ENCODE measurements at regions not wholly inside any gene's neighbourhood (a gene's known extent, or its start where the extent isn't known, plus 50 kb on each side); places are given as distances from the start of the nearest gene placed in this dataset.

DNA sequence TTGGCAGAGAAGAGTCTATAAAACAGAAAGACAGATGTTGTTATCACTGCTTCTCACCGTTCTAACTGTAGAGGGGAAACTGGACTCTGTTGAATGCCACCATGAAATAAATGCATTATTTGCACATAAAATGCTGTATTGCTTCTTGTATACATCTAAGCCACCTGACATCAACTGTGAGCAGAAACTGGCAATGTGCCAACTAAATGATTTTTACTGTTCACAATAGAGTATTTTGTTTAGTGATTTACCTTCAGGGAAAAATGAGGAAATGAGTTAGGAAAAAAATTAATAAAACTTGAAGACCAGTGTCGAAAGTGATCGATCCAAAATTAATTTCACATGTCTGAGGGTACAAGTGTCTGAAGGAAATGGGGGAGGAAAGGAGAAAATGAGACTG lies 65.9 kb upstream of the TNIP3 start:
- no peaks in the 10 kb centered on the region for H3K36me3 Mint-ChIP-seq (ENCODE audit: low read depth)
- peaks cover 38% of the 10 kb centered on the region for H3K4me1 Mint-ChIP-seq (ENCODE audit: low read depth)
- TF ChIP-seq, protein P1, sequence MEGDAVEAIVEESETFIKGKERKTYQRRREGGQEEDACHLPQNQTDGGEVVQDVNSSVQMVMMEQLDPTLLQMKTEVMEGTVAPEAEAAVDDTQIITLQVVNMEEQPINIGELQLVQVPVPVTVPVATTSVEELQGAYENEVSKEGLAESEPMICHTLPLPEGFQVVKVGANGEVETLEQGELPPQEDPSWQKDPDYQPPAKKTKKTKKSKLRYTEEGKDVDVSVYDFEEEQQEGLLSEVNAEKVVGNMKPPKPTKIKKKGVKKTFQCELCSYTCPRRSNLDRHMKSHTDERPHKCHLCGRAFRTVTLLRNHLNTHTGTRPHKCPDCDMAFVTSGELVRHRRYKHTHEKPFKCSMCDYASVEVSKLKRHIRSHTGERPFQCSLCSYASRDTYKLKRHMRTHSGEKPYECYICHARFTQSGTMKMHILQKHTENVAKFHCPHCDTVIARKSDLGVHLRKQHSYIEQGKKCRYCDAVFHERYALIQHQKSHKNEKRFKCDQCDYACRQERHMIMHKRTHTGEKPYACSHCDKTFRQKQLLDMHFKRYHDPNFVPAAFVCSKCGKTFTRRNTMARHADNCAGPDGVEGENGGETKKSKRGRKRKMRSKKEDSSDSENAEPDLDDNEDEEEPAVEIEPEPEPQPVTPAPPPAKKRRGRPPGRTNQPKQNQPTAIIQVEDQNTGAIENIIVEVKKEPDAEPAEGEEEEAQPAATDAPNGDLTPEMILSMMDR (IDR thresholded peaks at IDR 0.05) = no peak
- H3K27me3 Mint-ChIP-seq = no peaks in the 10 kb centered on the region
- H3K27ac Mint-ChIP-seq = no peak overlapping the region
- ChIA-PET POLR2A (no interaction called here), CTCF (interaction anchor here (1.7 kb wide), 1 partner anchor 10 kb away, joined by 5 read pairs; no protein-coding TSS in a partner anchor)
- DNase-seq (no peak), ATAC-seq (no peak)
- no peak overlapping the region for H3K4me3 Mint-ChIP-seq
- H3K9me3 Mint-ChIP-seq = peaks cover 5% of the 10 kb centered on the region
- intact Hi-C loops (cut with micrococcal nuclease) = loop anchor here (5.0 kb wide), 1 partner anchor 38 kb away; no protein-coding TSS in a partner anchor

DNA sequence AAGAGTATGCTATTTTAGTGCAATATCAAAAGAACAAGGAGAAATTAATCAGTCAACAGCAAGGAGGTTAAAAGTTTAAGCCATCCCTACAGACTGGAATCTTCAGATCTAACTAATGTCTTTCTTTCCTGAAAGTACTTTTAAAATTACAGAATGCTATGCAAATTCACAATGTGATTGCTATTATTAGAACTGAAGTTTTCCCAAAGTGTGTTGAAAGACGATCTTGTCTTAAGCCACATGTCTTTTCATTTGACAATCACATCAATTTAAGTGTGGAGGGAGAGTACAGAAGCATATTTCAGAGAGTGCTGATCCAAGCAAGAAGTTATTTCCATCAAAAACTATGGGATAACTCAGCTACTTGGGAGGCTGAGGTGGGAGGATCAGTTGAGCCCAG lies 64.7 kb upstream of the TNIP3 start:
- peaks cover 38% of the 10 kb centered on the region for H3K4me1 Mint-ChIP-seq (ENCODE audit: low read depth)
- TF ChIP-seq, protein P1 (IDR thresholded peaks at IDR 0.05) = no peak
- DNase-seq (no peak), ATAC-seq (no peak)
- intact Hi-C loops (cut with micrococcal nuclease) = loop anchor here (5.0 kb wide), 1 partner anchor 37 kb away; no protein-coding TSS in a partner anchor
- H3K9me3 Mint-ChIP-seq = peaks cover 5% of the 10 kb centered on the region
- no peaks in the 10 kb centered on the region for H3K27me3 Mint-ChIP-seq
- no peak overlapping the region for H3K4me3 Mint-ChIP-seq
- H3K36me3 Mint-ChIP-seq (ENCODE audit: low read depth) = no peaks in the 10 kb centered on the region
- POLR2A ChIA-PET = interaction anchor here (1.6 kb wide), 1 partner anchor 11 kb away, joined by 3 read pairs; no protein-coding TSS in a partner anchor
- H3K27ac Mint-ChIP-seq = no peak overlapping the region
- CTCF ChIA-PET = interaction anchor here (0.8 to 2.5 kb wide), 6 partner anchors 12 to 39 kb away, joined by 3 to 14 read pairs (median 6); no protein-coding TSS in a partner anchor

DNA sequence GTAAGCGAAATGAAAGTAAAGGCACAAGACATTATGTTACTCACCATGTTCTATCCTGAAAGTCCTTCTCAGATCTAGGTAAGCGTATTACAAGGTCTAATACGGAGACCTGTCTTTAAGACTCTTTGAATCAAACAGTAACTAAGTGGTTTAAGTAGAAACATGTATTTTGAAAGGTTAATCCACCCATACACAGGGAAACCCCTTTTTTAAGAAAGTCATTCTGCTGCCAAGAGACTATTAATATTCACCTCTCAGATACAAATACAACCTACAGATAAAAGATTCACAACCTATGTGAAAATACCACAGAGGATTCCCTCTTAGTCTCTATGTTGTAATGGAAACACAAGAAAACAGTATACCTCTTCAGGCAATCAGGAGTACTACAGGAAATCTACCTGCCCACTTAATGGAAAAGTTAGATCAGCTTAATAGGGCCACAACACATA lies 63.2 kb upstream of the TNIP3 start:
- ChIA-PET CTCF (interaction anchor here (0.6 to 2.5 kb wide), 9 partner anchors 14 to 81 kb away, joined by 3 to 14 read pairs (median 4); no protein-coding TSS in a partner anchor), POLR2A (no interaction called here)
- peaks cover 5% of the 10 kb centered on the region for H3K9me3 Mint-ChIP-seq
- DNase-seq (no peak), ATAC-seq (peak; percentile 93)
- no peaks in the 10 kb centered on the region for H3K27me3 Mint-ChIP-seq
- peak overlapping the region; percentile 58 for H3K4me3 Mint-ChIP-seq
- peak overlapping the region; percentile 83 for H3K27ac Mint-ChIP-seq
- H3K4me1 Mint-ChIP-seq (ENCODE audit: low read depth) = peaks cover 43% of the 10 kb centered on the region
- intact Hi-C loops (cut with micrococcal nuclease) = loop anchor here (5.0 kb wide), 1 partner anchor 35 kb away; no protein-coding TSS in a partner anchor
- TF ChIP-seq, protein P1 (IDR thresholded peaks at IDR 0.05) = peak; percentile 63
- no peaks in the 10 kb centered on the region for H3K36me3 Mint-ChIP-seq (ENCODE audit: low read depth)

DNA sequence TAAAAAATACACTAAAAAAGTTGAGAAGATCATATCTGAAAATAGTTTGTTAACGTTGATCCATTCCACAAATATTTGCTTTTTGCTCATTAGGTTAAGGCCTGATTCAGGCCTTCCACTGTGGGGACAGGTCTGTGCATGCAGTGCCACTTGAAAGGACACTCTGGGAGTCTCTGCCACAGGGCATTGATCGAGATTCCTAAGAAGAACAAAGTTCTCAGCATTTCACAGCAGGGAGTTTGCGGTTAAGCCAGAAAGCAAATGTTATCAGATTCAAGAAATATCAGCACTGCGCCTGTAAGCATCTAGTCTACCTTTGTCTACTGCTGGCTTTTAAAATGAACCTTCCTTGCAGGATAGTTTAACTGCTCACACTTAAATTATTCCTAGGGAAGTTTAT lies 62.2 kb upstream of the TNIP3 start:
- TF ChIP-seq, protein P1 (IDR thresholded peaks at IDR 0.05) = no peak
- Mint-ChIP-seq H3K36me3 (ENCODE audit: low read depth) (no peaks in the 10 kb centered on the region), H3K4me1 (ENCODE audit: low read depth) (peaks cover 52% of the 10 kb centered on the region), H3K27ac (peak overlapping the region; percentile 81), H3K9me3 (peaks cover 5% of the 10 kb centered on the region), H3K4me3 (peak overlapping the region; percentile 58), H3K27me3 (no peaks in the 10 kb centered on the region)
- ATAC-seq (no peak), DNase-seq (no peak)
- ChIA-PET POLR2A (no interaction called here), CTCF (interaction anchor here (1.2 to 2.5 kb wide), 2 partner anchors 26 to 34 kb away, joined by 4 to 14 read pairs; no protein-coding TSS in a partner anchor)
- intact Hi-C loops (cut with micrococcal nuclease) = loop anchor here (5.0 kb wide), 1 partner anchor 34 kb away; no protein-coding TSS in a partner anchor

DNA sequence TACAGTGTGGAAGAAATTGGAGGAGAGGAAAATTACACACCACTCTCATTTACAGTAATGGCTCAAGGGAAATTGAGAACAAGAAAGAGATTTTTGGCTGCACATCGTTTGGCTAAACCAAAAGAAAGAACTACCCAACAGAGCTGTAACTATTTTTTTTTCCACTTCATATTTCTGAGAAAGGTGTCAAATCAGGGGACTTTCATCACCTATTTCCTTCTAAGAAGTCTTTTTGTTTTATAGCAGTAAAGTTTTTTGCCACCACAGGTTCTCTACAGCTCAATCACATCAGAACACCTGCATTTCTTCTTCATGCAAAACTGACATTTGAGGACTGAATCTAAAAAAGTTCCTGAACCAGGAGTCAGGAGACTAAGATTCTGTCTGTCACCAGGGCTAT lies 57.5 kb upstream of the TNIP3 start:
- Mint-ChIP-seq H3K27ac (peak overlapping the region; percentile 72), H3K9me3 (no peaks in the 10 kb centered on the region), H3K27me3 (no peaks in the 10 kb centered on the region), H3K4me1 (ENCODE audit: low read depth) (peaks cover 43% of the 10 kb centered on the region), H3K36me3 (ENCODE audit: low read depth) (no peaks in the 10 kb centered on the region), H3K4me3 (no peak overlapping the region)
- DNase-seq (no peak), ATAC-seq (peak; percentile 70)
- ChIA-PET CTCF (interaction anchor here (0.9 to 5.1 kb wide), 7 partner anchors 10 to 86 kb away, joined by 3 to 29 read pairs (median 4); no protein-coding TSS in a partner anchor), POLR2A (interaction anchor here (1.2 kb wide), 1 partner anchor 29 kb away, joined by 3 read pairs; no protein-coding TSS in a partner anchor)
- intact Hi-C loops (cut with micrococcal nuclease) = no loop called here
- TF ChIP-seq, protein P1 (IDR thresholded peaks at IDR 0.05) = no peak

All from activated CD8-positive, alpha-beta T cell treated with anti-CD3 and anti-CD28 coated beads for 36 hours (primary cell).